ENCODE measurements at regions not wholly inside any gene's neighbourhood (a gene's known extent, or its start where the extent isn't known, plus 50 kb on each side); places are given as distances from the start of the nearest gene placed in this dataset.

GRCh38 chr10:10788761-10789160 is 228.9 kb upstream of the CELF2 start:
- TF ChIP-seq ZNF274 (IDR thresholded peaks at IDR 0.05; ENCODE audit: low read depth, low read length) (no peak), YY1 (IDR thresholded peaks at IDR 0.05; ENCODE audit: insufficient read depth, insufficient read length) (no peak), SUZ12 (IDR thresholded peaks at IDR 0.05; ENCODE audit: extremely low read depth, insufficient read depth, insufficient read length) (no peak)
